HEK293 (cell line): ENCODE measurements at regions not wholly inside any gene's neighbourhood (a gene's known extent, or its start where the extent isn't known, plus 50 kb on each side); places are given as distances from the start of the nearest gene placed in this dataset.

Source experiments
- CTCF ChIP-seq: fragments of 450-650 bp; formaldehyde crosslinking; IDR thresholded peaks from 2 replicates; pipeline ENCODE4 v1.5.1; 2016; ENCODE audit warnings: missing biosample characterization, missing genetic modification characterization
- KLF16 ChIP-seq: fragments of 450-650 bp; formaldehyde crosslinking; IDR thresholded peaks from 2 replicates; pipeline ENCODE4 v1.5.1; 2017; ENCODE audit warnings: missing biosample characterization, missing genetic modification characterization
- REST ChIP-seq: fragments of 450-650 bp; formaldehyde crosslinking; IDR thresholded peaks from 2 replicates; pipeline ENCODE4 v1.5.1; 2016; ENCODE audit warnings: missing biosample characterization, missing genetic modification characterization
- SETDB1 ChIP-seq: IDR thresholded peaks from one replicate; pipeline ENCODE4 v1.6.1; 2017; ENCODE audit warnings: mild to moderate bottlenecking, low read length, moderate library complexity, mixed read lengths; ENCODE audit not compliant: insufficient read length
- TRIM28 ChIP-seq: IDR thresholded peaks from 2 replicates; pipeline ENCODE4 v1.6.1; 2011; ENCODE audit warnings: low read length, control low read depth, borderline replicate concordance
- ZBTB7A ChIP-seq: fragments of 450-650 bp; formaldehyde crosslinking; IDR thresholded peaks from 2 replicates; pipeline ENCODE4 v1.5.1; 2016; ENCODE audit warnings: low read depth, missing biosample characterization, missing genetic modification characterization
- ZNF121 ChIP-seq: fragments of 450-650 bp; formaldehyde crosslinking; IDR thresholded peaks from 2 replicates; pipeline ENCODE4 v1.5.1; 2016; ENCODE audit warnings: missing biosample characterization, missing genetic modification characterization
- ZNF274 ChIP-seq, 2 experiments: fragments of 200-500 bp in 1 of 2; fragments of 450-650 bp in 1 of 2; sonication (Bioruptor generic) in 1 of 2; formaldehyde crosslinking in 1 of 2; IDR thresholded peaks; 2 replicates each; pipeline versions ENCODE4 v1.5.1 to v1.6.1; 2014 to 2016; ENCODE audit warnings: borderline replicate concordance in 1 of 2, inconsistent platforms in 1 of 2, low read length in 1 of 2, missing biosample characterization in 1 of 2, missing genetic modification characterization in 1 of 2
- ZNF624 ChIP-seq: fragments of 450-650 bp; formaldehyde crosslinking; IDR thresholded peaks from 2 replicates; pipeline ENCODE4 v1.5.1; 2017; ENCODE audit warnings: missing biosample characterization, missing genetic modification characterization
- ZNF785 ChIP-seq: fragments of 450-650 bp; formaldehyde crosslinking; IDR thresholded peaks from 2 replicates; pipeline ENCODE4 v1.5.1; 2016; ENCODE audit warnings: missing biosample characterization, missing genetic modification characterization
- ZNF843 ChIP-seq: fragments of 450-650 bp; formaldehyde crosslinking; IDR thresholded peaks from 2 replicates; pipeline ENCODE4 v1.5.1; 2016; ENCODE audit warnings: missing biosample characterization, missing genetic modification characterization
- ZSCAN23 ChIP-seq: fragments of 450-650 bp; formaldehyde crosslinking; IDR thresholded peaks from 2 replicates; pipeline ENCODE4 v1.5.1; 2016; ENCODE audit warnings: missing biosample characterization, missing genetic modification characterization
- TF ChIP-seq, protein P1 (sequence below): sonication (generic); formaldehyde crosslinking; IDR thresholded peaks from 2 replicates; pipeline ENCODE4 v1.8.1; 2022; ENCODE audit warnings: mild to moderate bottlenecking, moderate library complexity, missing genetic modification reagents

DNA sequence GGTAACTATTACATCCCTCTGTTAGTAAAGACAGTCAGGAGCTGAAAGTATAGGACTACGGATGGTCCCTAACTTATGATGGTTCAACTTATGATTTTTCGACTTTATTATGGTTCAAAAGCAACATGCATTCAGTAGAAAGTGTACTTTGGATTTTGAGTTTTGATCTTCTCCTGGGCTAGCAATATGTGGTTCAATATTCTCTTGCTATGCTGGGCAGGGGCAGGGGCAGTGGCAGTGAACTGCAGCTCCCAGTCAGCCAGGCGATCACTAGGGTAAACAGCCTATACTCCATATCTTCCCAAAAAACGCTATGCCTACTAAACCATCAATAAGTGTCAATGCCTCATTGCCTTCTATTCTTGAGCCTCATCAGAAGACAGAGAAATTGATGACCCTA, 292.7 kb downstream of the EMP1 start:
- TF ChIP-seq ZNF843 (tag by site-specific recombination): no peak
- no peak for TF ChIP-seq KLF16 (tag by site-specific recombination)
- TF ChIP-seq REST (tag by site-specific recombination): no peak
- no peak for TF ChIP-seq SETDB1
- no peak for TF ChIP-seq CTCF (tag by site-specific recombination)
- no peak for TF ChIP-seq ZNF121 (tag by site-specific recombination)
- TF ChIP-seq ZNF785 (tag by site-specific recombination): no peak
- TF ChIP-seq ZSCAN23 (tag by site-specific recombination): no peak
- no peak for TF ChIP-seq ZNF274 (IDR thresholded peaks at IDR 0.05; ENCODE audit: low read length)
- no peak for TF ChIP-seq ZNF274 (tag by site-specific recombination; IDR thresholded peaks at IDR 0.05; ENCODE audit: borderline replicate concordance)
- TF ChIP-seq, protein P1, sequence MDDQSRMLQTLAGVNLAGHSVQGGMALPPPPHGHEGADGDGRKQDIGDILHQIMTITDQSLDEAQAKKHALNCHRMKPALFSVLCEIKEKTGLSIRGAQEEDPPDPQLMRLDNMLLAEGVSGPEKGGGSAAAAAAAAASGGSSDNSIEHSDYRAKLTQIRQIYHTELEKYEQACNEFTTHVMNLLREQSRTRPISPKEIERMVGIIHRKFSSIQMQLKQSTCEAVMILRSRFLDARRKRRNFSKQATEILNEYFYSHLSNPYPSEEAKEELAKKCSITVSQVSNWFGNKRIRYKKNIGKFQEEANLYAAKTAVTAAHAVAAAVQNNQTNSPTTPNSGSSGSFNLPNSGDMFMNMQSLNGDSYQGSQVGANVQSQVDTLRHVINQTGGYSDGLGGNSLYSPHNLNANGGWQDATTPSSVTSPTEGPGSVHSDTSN: no peak
- TF ChIP-seq TRIM28: no peak
- no peak for TF ChIP-seq ZBTB7A (tag by site-specific recombination)
- no peak for TF ChIP-seq ZNF624
